ENCODE measurements at regions not wholly inside any gene's neighbourhood (a gene's known extent, or its start where the extent isn't known, plus 50 kb on each side); places are given as distances from the start of the nearest gene placed in this dataset.

GRCh38 chr6:104428184-104428583, 431.5 kb downstream of the HACE1 start:
- H3K9me3 ChIP-seq (ENCODE audit: insufficient read depth, low read length), result no peaks in the 10 kb centered on the region
- peaks cover 3% of the 10 kb centered on the region for H3K36me3 ChIP-seq (replicated peaks; ENCODE audit: low read depth, low read length)
- H4K20me1 ChIP-seq (ENCODE audit: insufficient read depth, low read length), result no peaks in the 10 kb centered on the region
- no peak overlapping the region for H3K4me2 ChIP-seq (ENCODE audit: low read length)
- H2AFZ ChIP-seq (ENCODE audit: low read depth, low read length), result no peak overlapping the region
- no peaks in the 10 kb centered on the region for H3K79me2 ChIP-seq (ENCODE audit: low read length)
- H3K4me3 ChIP-seq (ENCODE audit: low read length), result no peak overlapping the region
- peaks cover 5% of the 10 kb centered on the region for H3K4me1 ChIP-seq (ENCODE audit: low read length)
- H3K9ac ChIP-seq (ENCODE audit: low read length), result no peak overlapping the region
- no peaks in the 10 kb centered on the region for H3K27me3 ChIP-seq (ENCODE audit: low read depth, low read length)
- no peak for TF ChIP-seq EZH2phosphoT487 (IDR thresholded peaks at IDR 0.05; ENCODE audit: low read depth)
- no peak for TF ChIP-seq CTCF (IDR thresholded peaks at IDR 0.05; ENCODE audit: low read depth, low read length)
- H3K27ac ChIP-seq (ENCODE audit: low read length), result no peak overlapping the region

DNA sequence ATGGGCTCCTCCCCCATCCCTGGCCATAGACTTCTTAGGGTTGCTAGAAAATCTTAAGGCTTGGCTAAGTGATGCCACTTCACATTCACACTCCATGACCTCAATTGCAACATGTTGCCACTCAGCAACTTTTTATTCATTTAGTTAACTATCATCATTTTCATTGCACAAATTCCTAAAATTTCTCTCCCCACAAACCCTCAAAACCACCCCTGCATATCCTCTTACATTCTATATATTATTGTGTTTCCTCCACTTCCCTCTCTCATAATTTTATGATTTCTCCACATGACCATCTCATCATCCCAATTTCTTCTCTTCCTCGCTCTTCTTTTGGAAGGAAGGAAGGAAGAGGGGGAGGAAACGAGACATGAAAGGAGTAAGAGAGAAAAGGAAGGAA, 436.0 kb downstream of the HACE1 start:
- H2AFZ ChIP-seq (ENCODE audit: low read depth, low read length), result no peak overlapping the region
- TF ChIP-seq CTCF (IDR thresholded peaks at IDR 0.05; ENCODE audit: low read depth, low read length) (no peak), EZH2phosphoT487 (IDR thresholded peaks at IDR 0.05; ENCODE audit: low read depth) (no peak)
- no peaks in the 10 kb centered on the region for H3K27me3 ChIP-seq (ENCODE audit: low read depth, low read length)
- no peak overlapping the region for H3K9ac ChIP-seq (ENCODE audit: low read length)
- no peak overlapping the region for H3K4me2 ChIP-seq (ENCODE audit: low read length)
- no peaks in the 10 kb centered on the region for H3K36me3 ChIP-seq (replicated peaks; ENCODE audit: low read depth, low read length)
- H3K9me3 ChIP-seq (ENCODE audit: insufficient read depth, low read length), result no peaks in the 10 kb centered on the region
- no peaks in the 10 kb centered on the region for H3K4me1 ChIP-seq (ENCODE audit: low read length)
- H3K79me2 ChIP-seq (ENCODE audit: low read length), result no peaks in the 10 kb centered on the region
- H3K4me3 ChIP-seq (ENCODE audit: low read length), result no peak overlapping the region
- H4K20me1 ChIP-seq (ENCODE audit: insufficient read depth, low read length), result no peaks in the 10 kb centered on the region
- H3K27ac ChIP-seq (ENCODE audit: low read length), result no peak overlapping the region

DNA sequence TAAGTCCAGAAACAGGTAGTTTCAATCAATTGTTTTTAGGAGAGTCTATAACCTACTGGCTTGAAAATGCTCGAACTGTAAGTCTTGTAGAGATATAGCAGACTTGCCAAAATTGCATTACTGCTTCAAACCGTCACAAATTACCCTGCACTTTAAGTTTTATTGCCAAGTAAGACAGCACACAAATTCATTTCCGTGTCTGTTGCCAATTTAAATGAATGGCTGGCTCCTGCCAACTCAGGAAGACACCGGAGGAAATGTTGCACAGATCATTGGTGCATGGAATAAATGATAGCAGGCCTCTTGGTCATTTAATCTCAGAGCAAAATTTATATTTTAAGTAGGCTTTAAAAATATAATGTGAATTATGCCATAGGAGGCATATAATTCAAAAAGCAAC, 438.1 kb downstream of the HACE1 start:
- TF ChIP-seq EZH2phosphoT487 (IDR thresholded peaks at IDR 0.05; ENCODE audit: low read depth) (no peak), CTCF (IDR thresholded peaks at IDR 0.05; ENCODE audit: low read depth, low read length) (no peak)
- Histone ChIP-seq H3K27ac (ENCODE audit: low read length) (no peak overlapping the region), H2AFZ (ENCODE audit: low read depth, low read length) (no peak overlapping the region), H3K27me3 (ENCODE audit: low read depth, low read length) (no peaks in the 10 kb centered on the region), H3K79me2 (ENCODE audit: low read length) (no peaks in the 10 kb centered on the region), H3K4me1 (ENCODE audit: low read length) (no peaks in the 10 kb centered on the region), H3K9ac (ENCODE audit: low read length) (no peak overlapping the region), H3K36me3 (replicated peaks; ENCODE audit: low read depth, low read length) (no peaks in the 10 kb centered on the region), H3K9me3 (ENCODE audit: insufficient read depth, low read length) (no peaks in the 10 kb centered on the region), H3K4me2 (ENCODE audit: low read length) (no peak overlapping the region), H4K20me1 (ENCODE audit: insufficient read depth, low read length) (no peaks in the 10 kb centered on the region), H3K4me3 (ENCODE audit: low read length) (no peak overlapping the region)

DNA sequence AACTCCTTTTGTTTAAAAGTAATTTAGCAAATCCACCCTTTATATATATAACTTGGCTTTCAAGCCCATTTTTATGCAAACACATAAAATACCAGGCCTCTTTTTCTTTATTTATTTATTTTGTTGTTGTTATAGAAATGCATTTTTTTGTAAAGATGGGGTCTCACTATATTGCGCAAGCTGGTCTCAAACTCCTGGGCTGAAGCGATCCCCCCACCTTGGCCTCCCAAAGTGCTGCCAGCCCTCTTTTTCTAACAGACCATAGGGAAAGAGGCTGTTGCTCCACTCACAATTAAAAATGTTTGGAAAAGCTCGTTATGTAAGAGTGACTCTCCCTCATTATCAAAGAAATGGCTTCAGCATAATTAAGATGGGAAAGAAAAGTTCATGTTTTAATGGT, 440.9 kb downstream of the HACE1 start:
- TF ChIP-seq EZH2phosphoT487 (IDR thresholded peaks at IDR 0.05; ENCODE audit: low read depth), result no peak
- no peak for TF ChIP-seq CTCF (IDR thresholded peaks at IDR 0.05; ENCODE audit: low read depth, low read length)
- Histone ChIP-seq H3K4me1 (ENCODE audit: low read length) (no peaks in the 10 kb centered on the region), H3K27me3 (ENCODE audit: low read depth, low read length) (no peaks in the 10 kb centered on the region), H3K27ac (ENCODE audit: low read length) (no peak overlapping the region), H3K36me3 (replicated peaks; ENCODE audit: low read depth, low read length) (no peaks in the 10 kb centered on the region), H3K9ac (ENCODE audit: low read length) (no peak overlapping the region), H3K79me2 (ENCODE audit: low read length) (no peaks in the 10 kb centered on the region), H4K20me1 (ENCODE audit: insufficient read depth, low read length) (no peaks in the 10 kb centered on the region), H2AFZ (ENCODE audit: low read depth, low read length) (no peak overlapping the region), H3K4me2 (ENCODE audit: low read length) (no peak overlapping the region), H3K4me3 (ENCODE audit: low read length) (no peak overlapping the region), H3K9me3 (ENCODE audit: insufficient read depth, low read length) (no peaks in the 10 kb centered on the region)
